HG03575 (cell line): ENCODE measurements at regions not wholly inside any gene's neighbourhood (a gene's known extent, or its start where the extent isn't known, plus 50 kb on each side); places are given as distances from the start of the nearest gene placed in this dataset.

Experiments used
- ATAC-seq: cut with Tn5 transposase; IDR thresholded peaks from one replicate; pipeline ENCODE4 v1.9.1; 2021; ENCODE audit not compliant: unreplicated experiment, insufficient number of reproducible peaks, low FRiP score; ENCODE audit errors: extremely low read depth

- ATAC-seq, result peak; percentile 76
These were observed 181.9 kb downstream of the PAH start for GRCh38 chr12:102735104-102735503.

- ATAC-seq, result no peak
These were observed 186.0 kb downstream of the PAH start for GRCh38 chr12:102730996-102731395.

GRCh38 chr12:102728506-102729242, 188.4 kb downstream of the PAH start:
- ATAC-seq, result no peak

GRCh38 chr12:102726686-102727085, 190.4 kb downstream of the PAH start:
- ATAC-seq, result no peak

GRCh38 chr12:102722147-102722546, 194.9 kb downstream of the PAH start:
- ATAC-seq, result no peak

- ATAC-seq, result no peak
These were observed 208.9 kb downstream of the PAH start for GRCh38 chr12:102708108-102708507.

GRCh38 chr12:102702447-102703114, 214.5 kb downstream of the PAH start:
- no peak for ATAC-seq

- ATAC-seq, result no peak
These were observed 215.7 kb upstream of the IGF1 start for GRCh38 chr12:102696045-102696444.

- no peak for ATAC-seq
These were observed 214.5 kb upstream of the IGF1 start for GRCh38 chr12:102694903-102695302.

- ATAC-seq, result no peak
These were observed 211.6 kb upstream of the IGF1 start for GRCh38 chr12:102691773-102692555.

- ATAC-seq, result no peak
These were observed 209.9 kb upstream of the IGF1 start for GRCh38 chr12:102690253-102690652.

GRCh38 chr12:102689701-102690100, 209.3 kb upstream of the IGF1 start:
- ATAC-seq, result no peak

GRCh38 chr12:102687523-102687922, 207.2 kb upstream of the IGF1 start:
- no peak for ATAC-seq

- ATAC-seq, result no peak
These were observed 205.5 kb upstream of the IGF1 start for GRCh38 chr12:102685841-102686240.

- ATAC-seq, result no peak
These were observed 204.8 kb upstream of the IGF1 start for GRCh38 chr12:102685172-102685571.

- ATAC-seq, result no peak
These were observed 202.3 kb upstream of the IGF1 start for GRCh38 chr12:102682366-102683289.

GRCh38 chr12:102681747-102682146, 201.4 kb upstream of the IGF1 start:
- ATAC-seq, result no peak

- ATAC-seq, result no peak
These were observed 200.9 kb upstream of the IGF1 start for GRCh38 chr12:102681309-102681708.

GRCh38 chr12:102680304-102680703, 199.9 kb upstream of the IGF1 start:
- no peak for ATAC-seq
